ENCODE measurements at regions not wholly inside any gene's neighbourhood (a gene's known extent, or its start where the extent isn't known, plus 50 kb on each side); places are given as distances from the start of the nearest gene placed in this dataset.

DNA sequence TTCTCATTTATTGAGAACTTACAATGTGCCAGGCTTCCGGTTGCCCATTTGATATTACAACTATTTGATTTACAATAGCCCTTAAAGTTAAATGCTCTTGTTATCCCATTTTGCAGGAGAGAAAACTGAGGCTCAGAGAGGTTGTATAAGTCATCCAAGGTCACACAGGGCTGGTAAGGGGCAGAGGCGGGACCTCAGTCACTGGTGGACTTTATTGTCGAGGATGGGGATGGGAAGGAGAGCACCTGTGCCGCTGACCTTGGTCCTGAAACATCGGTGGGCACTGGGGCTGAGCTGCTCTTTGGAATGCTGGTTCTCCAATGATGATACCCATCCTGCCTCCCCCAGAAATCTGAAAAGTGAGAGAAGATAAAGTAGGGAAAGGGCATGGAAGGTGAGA lies 265.4 kb downstream of the MIAT start:
- TF ChIP-seq, protein P1, sequence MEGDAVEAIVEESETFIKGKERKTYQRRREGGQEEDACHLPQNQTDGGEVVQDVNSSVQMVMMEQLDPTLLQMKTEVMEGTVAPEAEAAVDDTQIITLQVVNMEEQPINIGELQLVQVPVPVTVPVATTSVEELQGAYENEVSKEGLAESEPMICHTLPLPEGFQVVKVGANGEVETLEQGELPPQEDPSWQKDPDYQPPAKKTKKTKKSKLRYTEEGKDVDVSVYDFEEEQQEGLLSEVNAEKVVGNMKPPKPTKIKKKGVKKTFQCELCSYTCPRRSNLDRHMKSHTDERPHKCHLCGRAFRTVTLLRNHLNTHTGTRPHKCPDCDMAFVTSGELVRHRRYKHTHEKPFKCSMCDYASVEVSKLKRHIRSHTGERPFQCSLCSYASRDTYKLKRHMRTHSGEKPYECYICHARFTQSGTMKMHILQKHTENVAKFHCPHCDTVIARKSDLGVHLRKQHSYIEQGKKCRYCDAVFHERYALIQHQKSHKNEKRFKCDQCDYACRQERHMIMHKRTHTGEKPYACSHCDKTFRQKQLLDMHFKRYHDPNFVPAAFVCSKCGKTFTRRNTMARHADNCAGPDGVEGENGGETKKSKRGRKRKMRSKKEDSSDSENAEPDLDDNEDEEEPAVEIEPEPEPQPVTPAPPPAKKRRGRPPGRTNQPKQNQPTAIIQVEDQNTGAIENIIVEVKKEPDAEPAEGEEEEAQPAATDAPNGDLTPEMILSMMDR (IDR thresholded peaks at IDR 0.05), result no peak
- no peak for TF ChIP-seq POLR2AphosphoS5 (IDR thresholded peaks at IDR 0.05)
- TF ChIP-seq EP300 (IDR thresholded peaks at IDR 0.05), result no peak

Measured in suprapubic skin (tissue), 4 donors.